ENCODE measurements at regions not wholly inside any gene's neighbourhood (a gene's known extent, or its start where the extent isn't known, plus 50 kb on each side); places are given as distances from the start of the nearest gene placed in this dataset.

DNA sequence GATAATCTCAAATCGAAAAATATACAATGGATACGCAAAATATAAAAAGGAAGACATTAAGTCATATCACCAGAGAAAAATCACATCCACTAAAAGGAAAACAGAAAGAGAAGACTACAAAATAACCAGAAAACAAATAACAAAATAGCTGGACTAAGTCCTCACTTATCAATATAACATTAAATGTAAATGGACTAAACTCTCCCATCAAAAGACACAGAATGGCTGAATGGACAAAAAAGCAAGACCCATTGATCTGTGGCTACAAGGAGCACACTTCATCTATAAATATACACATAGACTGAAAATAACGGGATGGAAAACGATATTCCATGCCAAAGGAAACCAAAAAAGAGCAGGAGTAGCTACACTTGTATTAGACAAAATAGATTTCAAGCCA, 161.0 kb upstream of the PRKD1 start:
- Histone ChIP-seq H2BK12ac (ENCODE audit: low read length) (no peak overlapping the region), H2AK5ac (ENCODE audit: low read length) (no peak overlapping the region), H3K36me3 (ENCODE audit: control insufficient read depth in 1 of 2, insufficient read depth in 2 of 2, low read length in 2 of 2) (no peaks in the 10 kb centered on the region), H3K4me2 (ENCODE audit: low read length) (no peak overlapping the region), H4K12ac (ENCODE audit: low read depth, low read length) (no peak overlapping the region), H3K14ac (ENCODE audit: low read length) (no peak overlapping the region), H2AFZ (ENCODE audit: insufficient read depth, low read length, poor library complexity) (no peak overlapping the region), H3K9ac (ENCODE audit: low read length) (no peak overlapping the region), H3K4ac (ENCODE audit: low read depth, low read length) (no peak overlapping the region), H4K8ac (ENCODE audit: low read depth, low read length) (no peak overlapping the region), H3K27me3 (ENCODE audit: insufficient read depth, low read length) (no peaks in the 10 kb centered on the region), H2BK5ac (ENCODE audit: low read depth, low read length, poor library complexity) (no peak overlapping the region), H4K91ac (ENCODE audit: low read depth, low read length) (no peak overlapping the region), H3K23ac (ENCODE audit: low read length) (no peak overlapping the region), H2BK120ac (ENCODE audit: insufficient read depth, low read length, poor library complexity) (no peak overlapping the region), H3K79me1 (ENCODE audit: low read length) (no peaks in the 10 kb centered on the region), H3K9me3 (ENCODE audit: insufficient read depth, low read depth, low read length) (peaks cover 6% of the 10 kb centered on the region), H3K79me2 (ENCODE audit: control insufficient read depth, insufficient read depth, low read length, poor library complexity) (no peaks in the 10 kb centered on the region), H3K18ac (ENCODE audit: low read length) (no peak overlapping the region), H3K27ac (ENCODE audit: low read depth, low read length) (no peak overlapping the region), H3K4me3 (ENCODE audit: low read depth, low read length) (no peak overlapping the region), H3K4me1 (ENCODE audit: control insufficient read depth in 1 of 2, insufficient read depth in 2 of 2, low read length in 2 of 2) (no peaks in the 10 kb centered on the region)
- WGBS (ENCODE audit: extremely low coverage, insufficient coverage, insufficient read length) = no CpG with 5 or more reads among the region's 4 CpGs
- no peak for DNase-seq

GRCh38 chr14:30108975-30109700, 181.5 kb upstream of the PRKD1 start:
- no peak overlapping the region for H4K8ac ChIP-seq (ENCODE audit: low read depth, low read length)
- H3K79me2 ChIP-seq (ENCODE audit: control insufficient read depth, insufficient read depth, low read length, poor library complexity) = no peaks in the 10 kb centered on the region
- no peaks in the 10 kb centered on the region for H3K9me3 ChIP-seq (ENCODE audit: insufficient read depth, low read depth, low read length)
- H3K18ac ChIP-seq (ENCODE audit: low read length) = no peak overlapping the region
- H3K36me3 ChIP-seq (ENCODE audit: control insufficient read depth in 1 of 2, insufficient read depth in 2 of 2, low read length in 2 of 2) = no peaks in the 10 kb centered on the region
- H4K12ac ChIP-seq (ENCODE audit: low read depth, low read length) = no peak overlapping the region
- no peak for DNase-seq
- H3K27me3 ChIP-seq (ENCODE audit: insufficient read depth, low read length) = no peaks in the 10 kb centered on the region
- 100% methylated on average over 1 of the region's 2 CpGs for WGBS (ENCODE audit: extremely low coverage, insufficient coverage, insufficient read length)
- no peak overlapping the region for H3K9ac ChIP-seq (ENCODE audit: low read length)
- H2BK120ac ChIP-seq (ENCODE audit: insufficient read depth, low read length, poor library complexity) = no peak overlapping the region
- H3K4ac ChIP-seq (ENCODE audit: low read depth, low read length) = no peak overlapping the region
- no peak overlapping the region for H4K91ac ChIP-seq (ENCODE audit: low read depth, low read length)
- H2BK12ac ChIP-seq (ENCODE audit: low read length) = no peak overlapping the region
- H3K14ac ChIP-seq (ENCODE audit: low read length) = no peak overlapping the region
- no peak overlapping the region for H3K23ac ChIP-seq (ENCODE audit: low read length)
- H3K27ac ChIP-seq (ENCODE audit: low read depth, low read length) = no peak overlapping the region
- H3K79me1 ChIP-seq (ENCODE audit: low read length) = no peaks in the 10 kb centered on the region
- no peak overlapping the region for H2AFZ ChIP-seq (ENCODE audit: insufficient read depth, low read length, poor library complexity)
- H3K4me2 ChIP-seq (ENCODE audit: low read length) = no peak overlapping the region
- no peaks in the 10 kb centered on the region for H3K4me1 ChIP-seq (ENCODE audit: control insufficient read depth in 1 of 2, insufficient read depth in 2 of 2, low read length in 2 of 2)
- no peak overlapping the region for H2BK5ac ChIP-seq (ENCODE audit: low read depth, low read length, poor library complexity)
- no peak overlapping the region for H3K4me3 ChIP-seq (ENCODE audit: low read depth, low read length)
- no peak overlapping the region for H2AK5ac ChIP-seq (ENCODE audit: low read length)

- no peak overlapping the region for H4K91ac ChIP-seq (ENCODE audit: low read depth, low read length)
- no peaks in the 10 kb centered on the region for H3K79me2 ChIP-seq (ENCODE audit: control insufficient read depth, insufficient read depth, low read length, poor library complexity)
- H3K4me1 ChIP-seq (ENCODE audit: control insufficient read depth in 1 of 2, insufficient read depth in 2 of 2, low read length in 2 of 2) = no peaks in the 10 kb centered on the region
- H3K4me3 ChIP-seq (ENCODE audit: low read depth, low read length) = no peak overlapping the region
- H4K8ac ChIP-seq (ENCODE audit: low read depth, low read length) = no peak overlapping the region
- H3K27ac ChIP-seq (ENCODE audit: low read depth, low read length) = no peak overlapping the region
- no peak overlapping the region for H3K9ac ChIP-seq (ENCODE audit: low read length)
- H3K23ac ChIP-seq (ENCODE audit: low read length) = no peak overlapping the region
- peak in 1 of 2 donors; percentile 5 for DNase-seq
- no peak overlapping the region for H2BK120ac ChIP-seq (ENCODE audit: insufficient read depth, low read length, poor library complexity)
- H3K4me2 ChIP-seq (ENCODE audit: low read length) = no peak overlapping the region
- H4K12ac ChIP-seq (ENCODE audit: low read depth, low read length) = no peak overlapping the region
- no peak overlapping the region for H2AFZ ChIP-seq (ENCODE audit: insufficient read depth, low read length, poor library complexity)
- H2BK5ac ChIP-seq (ENCODE audit: low read depth, low read length, poor library complexity) = no peak overlapping the region
- no peaks in the 10 kb centered on the region for H3K79me1 ChIP-seq (ENCODE audit: low read length)
- H2BK12ac ChIP-seq (ENCODE audit: low read length) = no peak overlapping the region
- no peak overlapping the region for H3K18ac ChIP-seq (ENCODE audit: low read length)
- H3K9me3 ChIP-seq (ENCODE audit: insufficient read depth, low read depth, low read length) = no peaks in the 10 kb centered on the region
- no peaks in the 10 kb centered on the region for H3K27me3 ChIP-seq (ENCODE audit: insufficient read depth, low read length)
- no peaks in the 10 kb centered on the region for H3K36me3 ChIP-seq (ENCODE audit: control insufficient read depth in 1 of 2, insufficient read depth in 2 of 2, low read length in 2 of 2)
- H3K4ac ChIP-seq (ENCODE audit: low read depth, low read length) = no peak overlapping the region
- no peak overlapping the region for H3K14ac ChIP-seq (ENCODE audit: low read length)
- no peak overlapping the region for H2AK5ac ChIP-seq (ENCODE audit: low read length)
Observed at GRCh38 chr14:30114051-30114450, 186.4 kb upstream of the PRKD1 start.

DNA sequence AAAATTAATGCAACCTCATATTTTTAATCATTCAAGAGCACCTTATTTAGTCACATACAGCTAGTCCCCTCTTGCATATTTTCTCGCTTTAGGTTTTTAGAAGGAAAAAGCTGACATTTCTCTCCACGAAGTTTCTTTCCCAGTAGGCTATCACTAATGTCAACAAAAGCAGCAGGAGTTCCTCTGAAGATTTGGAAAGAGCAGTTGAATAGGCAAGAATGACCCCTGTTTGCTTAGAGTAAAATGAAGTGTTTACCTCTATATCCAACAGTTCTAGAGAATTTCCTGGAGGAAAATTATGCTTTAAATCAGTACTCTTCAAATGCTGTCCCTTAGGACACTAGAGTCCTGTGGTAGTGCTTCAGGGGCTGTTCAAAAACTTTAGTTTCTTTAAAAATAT, 188.1 kb upstream of the PRKD1 start:
- H3K79me1 ChIP-seq (ENCODE audit: low read length) = no peaks in the 10 kb centered on the region
- no peak overlapping the region for H3K4me3 ChIP-seq (ENCODE audit: low read depth, low read length)
- H2BK120ac ChIP-seq (ENCODE audit: insufficient read depth, low read length, poor library complexity) = no peak overlapping the region
- H3K14ac ChIP-seq (ENCODE audit: low read length) = no peak overlapping the region
- H2BK5ac ChIP-seq (ENCODE audit: low read depth, low read length, poor library complexity) = no peak overlapping the region
- H3K27ac ChIP-seq (ENCODE audit: low read depth, low read length) = no peak overlapping the region
- no CpG with 5 or more reads among the region's 2 CpGs for WGBS (ENCODE audit: extremely low coverage, insufficient coverage, insufficient read length)
- no peak overlapping the region for H2AK5ac ChIP-seq (ENCODE audit: low read length)
- H3K23ac ChIP-seq (ENCODE audit: low read length) = no peak overlapping the region
- no peaks in the 10 kb centered on the region for H3K79me2 ChIP-seq (ENCODE audit: control insufficient read depth, insufficient read depth, low read length, poor library complexity)
- no peak overlapping the region for H4K12ac ChIP-seq (ENCODE audit: low read depth, low read length)
- H2AFZ ChIP-seq (ENCODE audit: insufficient read depth, low read length, poor library complexity) = no peak overlapping the region
- no peak overlapping the region for H3K4ac ChIP-seq (ENCODE audit: low read depth, low read length)
- no peak overlapping the region for H2BK12ac ChIP-seq (ENCODE audit: low read length)
- no peak overlapping the region for H3K4me2 ChIP-seq (ENCODE audit: low read length)
- H3K9ac ChIP-seq (ENCODE audit: low read length) = no peak overlapping the region
- H4K8ac ChIP-seq (ENCODE audit: low read depth, low read length) = no peak overlapping the region
- no peaks in the 10 kb centered on the region for H3K36me3 ChIP-seq (ENCODE audit: control insufficient read depth in 1 of 2, insufficient read depth in 2 of 2, low read length in 2 of 2)
- no peak for DNase-seq
- no peaks in the 10 kb centered on the region for H3K4me1 ChIP-seq (ENCODE audit: control insufficient read depth in 1 of 2, insufficient read depth in 2 of 2, low read length in 2 of 2)
- no peak overlapping the region for H3K18ac ChIP-seq (ENCODE audit: low read length)
- no peaks in the 10 kb centered on the region for H3K9me3 ChIP-seq (ENCODE audit: insufficient read depth, low read depth, low read length)
- H3K27me3 ChIP-seq (ENCODE audit: insufficient read depth, low read length) = no peaks in the 10 kb centered on the region
- no peak overlapping the region for H4K91ac ChIP-seq (ENCODE audit: low read depth, low read length)
